NT2/D1 (cell line): ENCODE measurements at regions not wholly inside any gene's neighbourhood (a gene's known extent, or its start where the extent isn't known, plus 50 kb on each side); places are given as distances from the start of the nearest gene placed in this dataset.
"Not testable (repeated sequence)": the region's sequence is repeated elsewhere in the genome, so short reads cannot be mapped to it uniquely, and the experiment has no call there.

ENCODE experiments used
- DNase-seq: peaks from one replicate; pipeline ENCODE4 v3.0.0-alpha.2; 2011; ENCODE audit warnings: low read depth, low spot score
- H3K27me3 ChIP-seq: 2 replicates; pipeline ENCODE4 v1.6.0; 2011; ENCODE audit warnings: mild to moderate bottlenecking; ENCODE audit not compliant: insufficient read length, insufficient read depth
- H3K36me3 ChIP-seq: 2 replicates; pipeline ENCODE4 v1.6.1; 2011; ENCODE audit warnings: mild to moderate bottlenecking, low read length, mixed read lengths; ENCODE audit not compliant: insufficient read depth, insufficient read length
- H3K4me1 ChIP-seq: 2 replicates; pipeline ENCODE4 v1.5.1; 2011; ENCODE audit not compliant: insufficient read depth, insufficient read length
- H3K4me3 ChIP-seq: 2 replicates; pipeline ENCODE4 v1.5.1; 2011; ENCODE audit warnings: low read depth; ENCODE audit not compliant: insufficient read length
- H3K9ac ChIP-seq: 2 replicates; pipeline ENCODE4 v1.6.0; 2011; ENCODE audit warnings: low read depth; ENCODE audit not compliant: insufficient read length
- H3K9me3 ChIP-seq: 2 replicates; pipeline ENCODE4 v1.5.1; 2011; ENCODE audit warnings: mild to moderate bottlenecking, low read length; ENCODE audit not compliant: insufficient read depth
- SUZ12 ChIP-seq: IDR thresholded peaks from 2 replicates; pipeline ENCODE4 v1.6.1; 2011; ENCODE audit not compliant: insufficient read length, insufficient read depth; ENCODE audit errors: extremely low read depth
- YY1 ChIP-seq: IDR thresholded peaks from 2 replicates; pipeline ENCODE4 v1.6.1; 2011; ENCODE audit not compliant: insufficient read length, insufficient read depth
- ZNF274 ChIP-seq: IDR thresholded peaks from 2 replicates; pipeline ENCODE4 v1.6.1; 2011; ENCODE audit warnings: mild to moderate bottlenecking, low read depth, low read length

GRCh38 chr7:80039251-80039884, 95.3 kb upstream of the GNAI1 start:
- H3K9me3 ChIP-seq, result peaks cover 3% of the 10 kb centered on the region; the same call in 1 of the 2 replicates
- TF ChIP-seq YY1 (no peak), ZNF274 (no peak), SUZ12 (no peak)
- H3K27me3 ChIP-seq, result no peaks in the 10 kb centered on the region
- H3K4me3 ChIP-seq, result no peak overlapping the region
- H3K4me1 ChIP-seq, result no peaks in the 10 kb centered on the region
- H3K9ac ChIP-seq, result no peak overlapping the region
- DNase-seq, result no peak
- H3K36me3 ChIP-seq, result no peaks in the 10 kb centered on the region

GRCh38 chr7:80037689-80038088, 96.9 kb upstream of the GNAI1 start:
- H3K4me1 ChIP-seq, result no peaks in the 10 kb centered on the region
- no peaks in the 10 kb centered on the region for H3K9me3 ChIP-seq
- no peaks in the 10 kb centered on the region for H3K36me3 ChIP-seq
- H3K9ac ChIP-seq, result no peak overlapping the region
- no peaks in the 10 kb centered on the region for H3K27me3 ChIP-seq
- no peak for TF ChIP-seq YY1
- DNase-seq, result no peak
- H3K4me3 ChIP-seq, result no peak overlapping the region

- H3K9ac ChIP-seq, result no peak overlapping the region
- no peak for DNase-seq
- no peaks in the 10 kb centered on the region for H3K9me3 ChIP-seq
- no peaks in the 10 kb centered on the region for H3K36me3 ChIP-seq
- no peak for TF ChIP-seq ZNF274
- TF ChIP-seq YY1, result no peak
- no peak for TF ChIP-seq SUZ12
- no peaks in the 10 kb centered on the region for H3K27me3 ChIP-seq
- H3K4me1 ChIP-seq, result no peaks in the 10 kb centered on the region
- no peak overlapping the region for H3K4me3 ChIP-seq
Observed at GRCh38 chr7:80036107-80036506, 98.5 kb upstream of the GNAI1 start.

- Histone ChIP-seq H3K36me3 (no peaks in the 10 kb centered on the region), H3K4me1 (no peaks in the 10 kb centered on the region), H3K27me3 (no peaks in the 10 kb centered on the region), H3K9ac (no peak overlapping the region), H3K9me3 (no peaks in the 10 kb centered on the region), H3K4me3 (no peak overlapping the region)
- no peak for DNase-seq
- TF ChIP-seq ZNF274 (no peak), SUZ12 (no peak), YY1 (no peak)
Observed at GRCh38 chr7:80028717-80029116, 105.9 kb upstream of the GNAI1 start.

GRCh38 chr7:80027611-80028173, 106.9 kb upstream of the GNAI1 start:
- no peak overlapping the region for H3K4me3 ChIP-seq
- H3K9me3 ChIP-seq, result no peaks in the 10 kb centered on the region
- no peak overlapping the region for H3K9ac ChIP-seq
- no peaks in the 10 kb centered on the region for H3K4me1 ChIP-seq
- no peak for DNase-seq
- TF ChIP-seq YY1 (no peak), SUZ12 (no peak), ZNF274 (no peak)
- no peaks in the 10 kb centered on the region for H3K27me3 ChIP-seq
- no peaks in the 10 kb centered on the region for H3K36me3 ChIP-seq

GRCh38 chr7:80026766-80027165, 107.9 kb upstream of the GNAI1 start:
- TF ChIP-seq ZNF274 (no peak), SUZ12 (no peak), YY1 (no peak)
- no peaks in the 10 kb centered on the region for H3K27me3 ChIP-seq
- H3K4me1 ChIP-seq, result no peaks in the 10 kb centered on the region
- no peaks in the 10 kb centered on the region for H3K9me3 ChIP-seq
- H3K9ac ChIP-seq, result no peak overlapping the region
- no peaks in the 10 kb centered on the region for H3K36me3 ChIP-seq
- H3K4me3 ChIP-seq, result no peak overlapping the region
- no peak for DNase-seq

- DNase-seq, H3K4me3 ChIP-seq, H3K9me3 ChIP-seq, H3K4me1 ChIP-seq, H3K36me3 ChIP-seq, H3K27me3 ChIP-seq, H3K9ac ChIP-seq: not testable (repeated sequence)
Observed at GRCh38 chr7:80020277-80020676, 114.4 kb upstream of the GNAI1 start.

- not testable (repeated sequence) for H3K36me3 ChIP-seq, H3K9me3 ChIP-seq, H3K4me3 ChIP-seq, H3K27me3 ChIP-seq, H3K4me1 ChIP-seq, DNase-seq, H3K9ac ChIP-seq
Observed at GRCh38 chr7:80019809-80020207, 114.8 kb upstream of the GNAI1 start.
